ENCODE measurements at regions not wholly inside any gene's neighbourhood (a gene's known extent, or its start where the extent isn't known, plus 50 kb on each side); places are given as distances from the start of the nearest gene placed in this dataset.

DNA sequence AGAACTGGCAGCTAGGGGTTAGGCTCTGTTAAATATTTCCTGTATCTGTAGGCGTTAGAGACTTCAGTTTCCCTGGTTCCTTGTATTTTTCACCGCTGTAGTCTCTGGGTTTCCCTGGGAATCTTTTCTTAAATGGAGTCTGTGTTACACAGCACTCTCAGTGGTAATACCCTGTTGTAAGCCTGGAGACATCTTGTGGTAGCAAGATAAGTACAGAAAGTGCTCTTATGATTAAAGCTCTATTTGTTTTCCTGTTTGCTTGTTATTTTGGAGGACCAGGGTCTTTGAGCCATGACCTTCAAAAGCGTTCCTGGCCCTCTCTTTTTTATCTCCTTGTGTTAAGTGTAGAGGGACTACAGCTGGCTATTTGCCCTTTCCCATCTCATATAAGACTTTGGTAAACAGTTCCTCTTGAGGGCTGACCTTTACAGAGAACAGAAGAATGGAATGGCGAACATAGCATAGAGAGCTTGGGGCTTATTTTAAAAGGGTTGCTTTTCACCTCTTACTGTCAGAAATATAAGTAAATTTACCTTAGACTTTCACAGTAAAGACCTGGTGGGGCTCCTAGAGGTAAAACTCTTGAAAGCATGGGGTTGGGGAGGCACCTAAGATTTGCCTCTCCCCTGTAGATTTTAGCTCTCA lies 782.5 kb downstream of the FAT4 start:
- intact Hi-C loops (cut with DNase I; ENCODE audit: low total_unique reads), result no loop called here
- no peaks in the 10 kb centered on the region for H3K27me3 ChIP-seq (replicated peaks in 1 of 7)
- H3K9me3 ChIP-seq, result peaks cover 0 to 5% (median 0%) of the 10 kb centered on the region in 8 donors
- no peaks in the 10 kb centered on the region for H3K36me3 ChIP-seq
- 67 to 79% (median 75%) methylated on average over 4 of the region's 4 CpGs for WGBS, 5 donors
- H3K4me1 ChIP-seq, result no peaks in the 10 kb centered on the region
- no peak for DNase-seq
- no peak overlapping the region for H3K4me3 ChIP-seq
- TF ChIP-seq POLR2AphosphoS5 (IDR thresholded peaks at IDR 0.05) (no peak), POLR2A (IDR thresholded peaks at IDR 0.05) (no peak)
- TF ChIP-seq, protein P1, sequence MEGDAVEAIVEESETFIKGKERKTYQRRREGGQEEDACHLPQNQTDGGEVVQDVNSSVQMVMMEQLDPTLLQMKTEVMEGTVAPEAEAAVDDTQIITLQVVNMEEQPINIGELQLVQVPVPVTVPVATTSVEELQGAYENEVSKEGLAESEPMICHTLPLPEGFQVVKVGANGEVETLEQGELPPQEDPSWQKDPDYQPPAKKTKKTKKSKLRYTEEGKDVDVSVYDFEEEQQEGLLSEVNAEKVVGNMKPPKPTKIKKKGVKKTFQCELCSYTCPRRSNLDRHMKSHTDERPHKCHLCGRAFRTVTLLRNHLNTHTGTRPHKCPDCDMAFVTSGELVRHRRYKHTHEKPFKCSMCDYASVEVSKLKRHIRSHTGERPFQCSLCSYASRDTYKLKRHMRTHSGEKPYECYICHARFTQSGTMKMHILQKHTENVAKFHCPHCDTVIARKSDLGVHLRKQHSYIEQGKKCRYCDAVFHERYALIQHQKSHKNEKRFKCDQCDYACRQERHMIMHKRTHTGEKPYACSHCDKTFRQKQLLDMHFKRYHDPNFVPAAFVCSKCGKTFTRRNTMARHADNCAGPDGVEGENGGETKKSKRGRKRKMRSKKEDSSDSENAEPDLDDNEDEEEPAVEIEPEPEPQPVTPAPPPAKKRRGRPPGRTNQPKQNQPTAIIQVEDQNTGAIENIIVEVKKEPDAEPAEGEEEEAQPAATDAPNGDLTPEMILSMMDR (IDR thresholded peaks at IDR 0.05 in 8 of 11, conservative IDR thresholded peaks at IDR 0.05 in 3 of 11), result no peak
- no peak overlapping the region for H3K27ac ChIP-seq

DNA sequence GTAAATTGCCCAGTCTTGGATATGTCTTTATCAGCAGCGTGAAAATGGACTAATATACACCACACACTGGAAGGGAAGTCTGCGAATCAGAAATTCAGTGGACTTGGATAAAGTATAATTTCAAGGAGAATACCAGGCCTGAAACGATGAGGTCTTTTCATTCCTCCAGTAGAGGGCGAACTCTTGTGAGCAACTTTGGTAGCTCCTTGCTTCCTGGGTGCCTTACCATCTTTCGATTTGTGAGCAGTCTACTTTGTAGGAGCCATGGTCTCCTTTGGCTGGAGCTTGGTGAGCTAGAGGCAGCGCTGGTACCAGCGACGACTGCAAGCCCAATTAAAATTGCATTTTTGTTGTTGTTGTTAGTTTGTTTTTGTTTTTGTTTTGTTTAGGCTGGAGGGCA lies 791.9 kb downstream of the FAT4 start:
- Histone ChIP-seq H3K4me3 (no peak overlapping the region), H3K36me3 (no peaks in the 10 kb centered on the region), H3K27ac (no peak overlapping the region), H3K9me3 (peaks cover 0 to 30% (median 12%) of the 10 kb centered on the region in 8 donors), H3K4me1 (no peaks in the 10 kb centered on the region), H3K27me3 (replicated peaks in 1 of 7) (no peaks in the 10 kb centered on the region)
- intact Hi-C loops (cut with DNase I; ENCODE audit: low total_unique reads), result no loop called here
- TF ChIP-seq, protein P1 (IDR thresholded peaks at IDR 0.05 in 8 of 11, conservative IDR thresholded peaks at IDR 0.05 in 3 of 11), result no peak
- TF ChIP-seq POLR2A (IDR thresholded peaks at IDR 0.05) (no peak), POLR2AphosphoS5 (IDR thresholded peaks at IDR 0.05) (no peak)
- no peak for DNase-seq
- WGBS, 5 donors, result 93 to 95% (median 93%) methylated on average over 8 of the region's 8 CpGs

DNA sequence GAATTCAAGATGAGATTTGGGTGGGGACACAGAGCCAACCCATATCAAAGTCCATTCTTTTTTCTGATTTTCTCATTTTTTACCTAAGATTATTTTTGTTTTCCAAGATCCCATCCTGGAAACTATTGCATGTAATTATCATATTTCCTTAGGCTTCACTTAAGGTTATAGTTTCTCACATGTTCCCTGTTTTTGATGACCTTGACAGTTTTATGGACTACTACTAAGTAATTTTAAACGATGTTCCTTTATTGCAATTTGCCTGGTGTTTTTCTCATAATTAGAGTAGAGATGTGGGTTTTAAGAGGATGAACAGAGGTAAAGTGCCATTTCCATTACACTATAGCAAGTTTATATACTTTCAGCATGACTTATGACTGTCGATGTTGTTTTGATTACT lies 795.1 kb downstream of the FAT4 start:
- TF ChIP-seq POLR2AphosphoS5 (IDR thresholded peaks at IDR 0.05), result no peak
- TF ChIP-seq, protein P1 (IDR thresholded peaks at IDR 0.05 in 8 of 11, conservative IDR thresholded peaks at IDR 0.05 in 3 of 11), result no peak
- no peak for TF ChIP-seq POLR2A (IDR thresholded peaks at IDR 0.05)
- Histone ChIP-seq H3K36me3 (no peaks in the 10 kb centered on the region), H3K27me3 (replicated peaks in 1 of 7) (no peaks in the 10 kb centered on the region), H3K9me3 (peaks cover 3 to 61% (median 39%) of the 10 kb centered on the region in 8 donors), H3K4me3 (no peak overlapping the region), H3K27ac (no peak overlapping the region), H3K4me1 (no peaks in the 10 kb centered on the region)
- 88 to 93% (median 90%) methylated on average over 2 of the region's 2 CpGs for WGBS, 5 donors
- intact Hi-C loops (cut with DNase I; ENCODE audit: low total_unique reads), result no loop called here
- DNase-seq, result no peak

DNA sequence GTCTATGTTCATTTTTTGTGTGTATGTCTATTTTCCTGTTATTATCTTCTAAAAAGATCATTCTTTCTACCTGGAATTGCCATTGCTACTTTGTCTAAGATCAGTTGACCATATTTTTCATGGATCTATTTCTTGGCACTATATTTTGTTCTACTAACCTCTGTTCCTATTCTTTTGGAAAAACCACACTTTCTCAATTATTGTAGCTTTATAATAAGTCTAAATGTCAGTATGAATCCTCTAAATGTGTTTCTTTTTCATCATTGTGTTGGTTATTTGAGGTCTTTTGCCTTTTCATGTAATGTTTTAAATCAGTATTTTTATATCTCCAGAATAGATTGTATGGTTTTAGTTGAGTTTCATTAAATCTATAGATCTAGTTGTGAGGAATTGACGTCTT lies 798.3 kb downstream of the FAT4 start:
- intact Hi-C loops (cut with DNase I; ENCODE audit: low total_unique reads), result no loop called here
- H3K4me1 ChIP-seq, result no peaks in the 10 kb centered on the region
- no peaks in the 10 kb centered on the region for H3K36me3 ChIP-seq
- no peaks in the 10 kb centered on the region for H3K27me3 ChIP-seq (replicated peaks in 1 of 7)
- no peak overlapping the region for H3K27ac ChIP-seq
- WGBS, 5 donors, result 75 to 93% (median 89%) methylated on average over 1 of the region's 1 CpG
- no peak overlapping the region for H3K4me3 ChIP-seq
- TF ChIP-seq POLR2AphosphoS5 (IDR thresholded peaks at IDR 0.05), result no peak
- TF ChIP-seq, protein P1 (IDR thresholded peaks at IDR 0.05 in 8 of 11, conservative IDR thresholded peaks at IDR 0.05 in 3 of 11), result no peak
- TF ChIP-seq POLR2A (IDR thresholded peaks at IDR 0.05), result no peak
- peaks cover 3 to 78% (median 59%) of the 10 kb centered on the region in 8 donors for H3K9me3 ChIP-seq
- DNase-seq, result no peak

Measured in spleen (tissue), 11 donors.